ENCODE measurements at regions not wholly inside any gene's neighbourhood (a gene's known extent, or its start where the extent isn't known, plus 50 kb on each side); places are given as distances from the start of the nearest gene placed in this dataset.
"Not testable (repeated sequence)": the region's sequence is repeated elsewhere in the genome, so short reads cannot be mapped to it uniquely, and the experiment has no call there.

DNA sequence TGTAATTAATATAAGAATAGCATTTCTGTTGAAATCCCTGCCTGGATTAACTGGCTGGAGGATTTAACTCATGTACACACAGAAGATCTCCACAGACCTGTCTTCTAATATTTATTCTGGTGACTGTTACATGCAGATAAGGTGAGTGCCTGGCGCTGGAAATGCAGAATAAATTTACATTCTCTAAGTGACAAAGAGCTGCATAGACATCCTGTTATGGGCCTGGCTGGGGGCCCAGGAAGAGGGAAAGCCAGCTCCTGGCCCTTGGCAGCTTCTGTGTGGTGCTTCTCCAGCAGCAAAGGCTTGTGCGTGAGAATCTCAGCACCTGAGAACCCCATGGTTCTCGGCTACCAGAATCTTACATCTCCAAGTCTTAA is 446.6 kb downstream of the PTPRU start:
- DNase-seq = no peak

DNA sequence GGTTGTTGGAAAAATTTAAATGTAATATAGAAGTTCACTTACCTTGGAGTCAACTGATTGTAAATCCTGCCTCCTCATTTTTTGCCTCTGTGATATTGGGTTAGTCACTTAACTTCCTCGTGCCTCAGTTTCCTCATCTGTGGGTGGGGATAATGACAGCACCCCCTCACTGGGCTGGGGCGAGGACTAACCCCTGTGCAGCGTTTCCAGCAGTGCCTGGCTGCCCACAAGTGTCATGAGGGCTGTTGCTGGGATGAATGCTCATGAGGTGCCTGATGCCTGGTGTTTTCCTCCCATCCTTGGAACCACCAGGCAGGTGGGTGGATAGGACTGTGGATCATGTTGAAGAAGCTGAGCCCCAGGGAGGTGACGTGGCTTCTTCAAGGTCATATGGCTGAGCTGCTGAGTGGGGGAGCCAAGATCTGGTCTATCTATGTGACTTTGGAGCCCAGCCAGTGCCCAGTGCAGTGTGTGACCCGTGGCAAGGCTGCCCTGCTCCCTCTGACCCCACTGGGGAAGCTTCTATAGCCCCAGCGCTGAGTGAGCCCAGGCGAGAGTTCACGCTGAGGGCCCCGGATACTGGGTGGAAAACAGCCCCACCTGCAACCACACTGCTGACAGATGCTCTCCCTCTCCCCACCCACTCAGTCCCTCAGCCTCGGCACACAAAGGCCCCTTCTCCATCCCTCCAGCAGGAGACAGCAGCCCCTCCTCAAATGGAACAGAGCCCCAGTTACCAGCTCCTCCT is 446.0 kb downstream of the PTPRU start:
- no peak for DNase-seq

DNA sequence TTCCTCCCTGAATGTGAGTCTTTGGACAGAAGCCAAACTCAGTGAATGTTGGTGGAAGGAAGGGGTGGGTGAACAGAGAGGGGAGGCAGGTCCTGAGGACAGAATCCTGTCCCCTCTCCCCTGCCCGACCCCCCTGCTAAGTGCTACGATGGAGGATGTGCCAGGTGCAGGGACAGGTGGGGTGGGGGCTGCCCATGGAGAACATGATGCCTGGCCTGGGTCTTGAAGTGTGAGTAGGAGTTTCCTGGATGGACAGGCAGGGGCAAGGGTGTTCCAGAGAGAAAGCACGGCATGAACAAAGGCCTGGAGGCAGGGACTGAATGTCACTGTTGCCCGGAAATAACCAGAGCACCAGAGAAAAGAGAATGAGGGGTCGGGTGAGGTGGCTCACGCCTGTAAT is 445.1 kb downstream of the PTPRU start:
- DNase-seq = not testable (repeated sequence)

DNA sequence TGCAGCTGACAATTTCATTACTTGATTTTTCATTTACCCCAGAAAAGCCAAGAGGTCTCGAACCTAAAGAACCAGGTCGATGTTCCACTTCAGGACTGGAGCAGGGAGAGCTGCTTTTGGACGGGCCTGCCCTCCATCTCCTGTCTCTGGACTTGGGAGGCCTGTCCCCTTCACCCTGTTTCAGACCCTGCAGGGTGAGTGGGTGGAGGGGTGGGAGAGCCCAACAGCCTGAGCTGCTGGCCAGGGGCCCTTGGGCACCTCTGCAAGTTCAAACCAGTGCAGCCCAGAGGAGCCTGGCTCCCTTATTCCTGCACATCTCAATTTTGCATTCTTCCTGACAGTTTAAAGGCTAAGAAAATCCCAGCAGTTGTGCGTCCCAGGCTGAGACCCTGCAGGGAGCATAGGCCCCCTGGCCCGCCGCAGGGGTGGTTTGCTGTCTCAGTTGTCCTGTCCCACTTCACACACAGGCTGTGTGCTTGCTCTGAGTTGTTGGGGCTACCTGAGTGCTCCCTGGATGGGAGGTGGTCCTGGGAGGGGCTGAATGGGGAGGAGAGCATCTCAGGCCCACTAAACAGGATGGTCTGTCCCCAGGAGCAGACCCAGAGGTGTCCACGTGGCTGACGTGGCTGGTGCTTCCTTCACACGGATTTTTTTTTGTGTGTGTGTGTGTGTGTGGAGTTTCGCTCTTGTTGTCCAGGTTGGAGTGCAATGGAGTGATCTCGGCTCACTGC is 443.7 kb downstream of the PTPRU start:
- DNase-seq = no peak

DNA sequence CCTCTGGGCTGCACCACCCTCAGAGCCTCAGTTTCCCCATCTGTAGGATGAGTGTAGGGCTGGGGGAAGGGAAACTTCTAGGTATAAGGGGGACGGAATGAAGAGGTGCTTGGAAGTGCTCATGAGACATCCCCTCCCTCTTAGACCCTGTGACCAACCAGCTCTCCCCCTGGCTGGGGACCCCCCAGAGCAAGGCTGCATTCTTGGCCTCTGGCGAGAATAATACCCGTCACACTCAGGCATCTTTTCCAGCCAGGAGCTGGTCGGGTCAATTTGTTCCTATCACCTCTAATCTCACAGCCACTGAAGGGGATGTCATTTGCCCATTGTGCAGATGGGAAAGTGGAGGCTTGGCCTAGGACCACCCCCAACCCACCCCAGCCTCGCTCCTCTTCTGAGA is 443.0 kb downstream of the PTPRU start:
- no peak for DNase-seq

DNA sequence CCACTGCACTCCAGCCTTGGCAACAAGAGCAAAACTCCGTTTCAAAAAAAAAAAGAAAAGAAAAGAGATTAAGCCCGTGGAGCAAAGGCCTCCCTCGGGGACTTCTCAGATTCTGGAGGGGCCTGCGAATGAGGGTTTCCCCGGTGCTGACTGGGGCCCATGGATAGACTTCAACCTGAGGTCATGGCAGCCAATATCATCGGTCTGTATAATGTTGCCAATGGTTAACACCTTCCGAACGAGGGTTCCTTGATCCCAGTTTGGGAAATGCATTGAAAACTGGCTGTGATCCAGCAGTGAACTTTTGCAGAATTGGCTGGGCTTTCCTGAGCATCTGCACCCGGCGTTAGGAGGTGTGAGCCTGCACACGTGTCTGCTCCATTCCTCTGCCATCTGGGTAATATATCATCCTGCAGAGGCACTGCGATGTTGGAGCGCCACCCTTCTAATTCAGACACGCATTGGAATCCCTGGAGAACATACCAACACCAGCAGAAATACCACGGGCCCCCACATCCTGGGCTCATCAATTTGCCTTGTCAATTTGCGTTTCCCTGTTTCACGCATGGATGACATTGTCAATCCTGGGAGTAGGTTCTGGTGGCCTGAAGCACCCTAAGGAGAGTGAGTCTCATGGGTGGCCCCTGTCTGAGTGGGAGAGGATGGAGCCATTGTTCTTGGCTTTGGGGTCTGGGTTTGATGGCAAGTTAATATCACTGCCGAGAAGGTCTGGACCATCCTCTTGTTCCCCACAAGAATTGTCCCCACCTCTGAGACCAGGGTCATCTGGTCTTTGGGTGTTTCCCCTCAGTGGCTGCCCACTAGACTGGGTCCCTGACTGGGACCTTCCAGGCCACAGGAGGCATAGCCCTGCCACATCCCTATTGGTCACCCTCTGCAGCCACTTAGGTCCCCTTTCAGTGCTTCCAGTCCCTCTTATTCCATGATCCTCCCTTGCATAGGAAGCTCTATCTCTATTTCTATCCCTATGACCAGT is 441.0 kb downstream of the PTPRU start:
- DNase-seq = no peak

DNA sequence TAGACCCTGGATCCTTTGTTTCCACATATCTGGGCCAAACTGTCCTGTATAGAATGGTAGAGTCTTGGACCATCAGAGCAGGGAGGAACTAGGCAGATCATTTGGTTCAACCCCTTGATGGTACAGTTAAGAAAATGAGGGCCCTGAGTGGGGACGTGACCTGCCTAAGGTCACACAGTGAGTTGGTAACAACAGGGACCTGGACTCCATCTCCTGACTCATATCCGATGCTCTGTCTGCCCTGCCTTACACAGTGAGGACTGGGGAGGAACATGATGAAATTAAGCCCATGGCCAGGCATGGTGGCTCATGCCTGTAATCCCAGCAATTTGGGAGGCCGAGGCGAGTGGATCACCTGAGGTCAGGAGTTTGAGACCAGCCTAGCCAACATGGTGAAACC is 440.2 kb downstream of the PTPRU start:
- DNase-seq = no peak

DNA sequence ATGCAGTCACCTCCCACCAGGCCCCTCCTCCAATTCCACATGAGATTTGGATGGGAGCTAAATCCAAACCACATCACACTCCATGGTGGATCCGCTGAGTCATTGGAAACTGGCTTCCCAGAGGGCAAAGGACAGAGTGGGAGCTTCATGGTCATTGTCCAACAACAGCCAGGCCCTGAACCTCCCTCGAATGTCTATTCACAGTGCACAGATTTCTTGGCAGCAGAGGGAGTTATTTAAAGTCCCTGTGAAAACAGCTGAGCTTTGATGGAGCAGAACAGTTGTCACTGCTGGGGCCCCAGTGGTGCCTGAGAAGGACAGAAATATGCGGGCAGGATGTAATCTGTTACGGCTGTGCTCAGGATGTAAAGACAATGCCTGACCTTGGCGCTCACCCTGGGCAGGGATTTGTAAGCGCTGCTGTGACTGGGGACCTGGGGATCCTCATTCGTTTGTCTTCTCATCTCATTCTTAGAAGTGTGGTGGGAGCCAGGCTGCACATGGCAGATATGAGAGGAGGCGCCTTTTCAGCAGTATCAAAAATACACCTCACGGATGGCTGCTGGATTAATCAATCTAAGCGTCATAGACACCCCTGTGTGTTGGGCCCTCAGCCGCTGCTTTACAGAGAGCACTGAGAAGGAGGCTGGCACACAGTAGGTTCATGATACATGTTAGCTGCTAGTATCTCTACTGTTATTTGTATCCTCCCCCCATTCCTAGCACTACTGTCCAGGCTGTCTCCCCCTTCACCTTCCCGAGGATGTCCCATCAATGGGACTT is 439.4 kb downstream of the PTPRU start:
- DNase-seq = no peak

DNA sequence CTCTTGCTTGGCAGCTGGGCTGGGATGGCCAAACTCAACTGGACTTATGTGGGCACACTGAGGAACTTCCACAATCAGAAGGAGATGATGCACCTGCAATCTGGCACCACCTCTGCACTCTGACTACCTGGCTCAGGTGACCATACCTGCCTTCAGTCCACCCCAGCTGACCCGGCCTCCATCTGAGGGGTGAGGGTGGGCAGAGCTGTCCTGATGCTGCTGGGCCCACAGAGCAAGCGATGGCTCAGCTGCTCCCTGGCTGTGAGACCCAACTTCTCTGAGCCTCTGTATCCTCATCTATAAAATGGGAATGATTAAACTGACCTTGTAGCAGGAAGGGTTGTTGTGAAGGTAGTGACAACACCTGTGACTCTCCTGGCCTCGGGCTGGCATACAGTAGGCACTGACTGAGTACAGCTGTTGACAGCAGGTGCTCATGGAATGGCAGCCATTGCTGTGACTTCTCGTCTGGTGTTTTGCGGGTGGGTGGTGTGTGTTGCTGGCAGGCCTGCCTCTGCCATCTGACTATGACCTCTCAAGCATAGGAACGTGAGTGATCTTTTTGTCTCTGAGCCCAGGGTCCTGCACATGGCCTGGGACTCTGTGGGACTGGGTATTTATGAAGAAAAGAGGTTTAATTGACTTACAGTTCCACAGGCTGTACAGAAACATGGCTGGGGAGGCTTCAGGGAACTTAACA is 438.5 kb downstream of the PTPRU start:
- no peak for DNase-seq

DNA sequence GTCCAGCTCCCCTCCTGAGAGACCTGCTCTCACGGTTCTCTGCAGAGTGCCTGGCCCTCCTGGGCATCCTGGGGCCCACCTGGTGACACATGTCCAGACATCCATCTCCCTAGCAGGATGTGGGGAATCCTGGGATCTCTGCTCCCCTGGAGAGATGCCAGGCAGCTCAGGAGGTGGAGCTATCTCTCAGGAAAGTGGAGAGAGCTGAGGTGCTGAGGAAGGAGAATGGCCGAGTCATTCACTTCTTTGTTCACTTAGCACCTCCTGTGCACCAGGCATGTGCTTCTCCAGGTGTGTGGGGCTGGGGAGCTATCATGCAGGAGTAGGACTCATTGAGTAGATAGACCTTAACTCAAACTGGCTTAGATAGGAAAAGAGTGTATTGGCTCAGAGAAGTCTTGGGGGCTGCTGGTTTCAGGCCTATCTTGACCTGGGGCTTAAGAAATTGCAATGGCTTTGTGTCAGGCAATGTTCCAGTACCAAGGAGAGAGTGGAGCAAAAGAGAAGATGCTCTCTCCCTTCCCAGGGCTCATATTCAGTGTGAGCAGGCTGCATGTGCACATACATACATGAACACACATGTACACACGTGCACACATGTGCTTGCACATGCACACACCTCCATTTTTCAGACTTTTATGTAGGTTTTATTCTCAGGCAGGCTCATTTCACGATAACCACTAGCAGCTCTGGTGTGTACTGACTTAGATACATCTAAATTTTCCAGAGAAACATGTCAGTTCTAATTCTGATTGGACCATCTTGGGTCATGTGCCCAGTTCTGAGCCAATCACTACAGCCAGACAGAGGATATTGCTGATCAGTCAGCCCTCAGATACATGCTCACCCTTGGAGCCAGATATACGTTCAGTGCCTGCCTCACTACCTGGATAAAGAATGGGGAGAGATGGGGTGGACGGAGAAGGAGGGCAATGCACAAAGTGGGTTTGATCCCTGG is 437.6 kb downstream of the PTPRU start:
- DNase-seq = no peak

DNA sequence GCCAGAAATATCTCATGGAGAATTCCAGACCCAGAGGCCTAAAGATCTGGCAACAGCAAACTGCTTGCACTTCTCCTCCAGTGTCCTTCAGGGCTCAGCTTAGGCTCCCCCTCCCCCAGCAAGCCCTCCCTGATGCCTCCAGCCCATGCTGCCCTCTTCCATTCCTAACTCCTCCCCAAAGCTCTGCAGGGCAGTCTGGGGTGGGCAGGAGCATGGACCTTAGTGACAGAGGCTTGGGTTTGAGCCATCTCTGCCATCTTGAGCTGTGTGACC is 436.8 kb downstream of the PTPRU start:
- DNase-seq = no peak

DNA sequence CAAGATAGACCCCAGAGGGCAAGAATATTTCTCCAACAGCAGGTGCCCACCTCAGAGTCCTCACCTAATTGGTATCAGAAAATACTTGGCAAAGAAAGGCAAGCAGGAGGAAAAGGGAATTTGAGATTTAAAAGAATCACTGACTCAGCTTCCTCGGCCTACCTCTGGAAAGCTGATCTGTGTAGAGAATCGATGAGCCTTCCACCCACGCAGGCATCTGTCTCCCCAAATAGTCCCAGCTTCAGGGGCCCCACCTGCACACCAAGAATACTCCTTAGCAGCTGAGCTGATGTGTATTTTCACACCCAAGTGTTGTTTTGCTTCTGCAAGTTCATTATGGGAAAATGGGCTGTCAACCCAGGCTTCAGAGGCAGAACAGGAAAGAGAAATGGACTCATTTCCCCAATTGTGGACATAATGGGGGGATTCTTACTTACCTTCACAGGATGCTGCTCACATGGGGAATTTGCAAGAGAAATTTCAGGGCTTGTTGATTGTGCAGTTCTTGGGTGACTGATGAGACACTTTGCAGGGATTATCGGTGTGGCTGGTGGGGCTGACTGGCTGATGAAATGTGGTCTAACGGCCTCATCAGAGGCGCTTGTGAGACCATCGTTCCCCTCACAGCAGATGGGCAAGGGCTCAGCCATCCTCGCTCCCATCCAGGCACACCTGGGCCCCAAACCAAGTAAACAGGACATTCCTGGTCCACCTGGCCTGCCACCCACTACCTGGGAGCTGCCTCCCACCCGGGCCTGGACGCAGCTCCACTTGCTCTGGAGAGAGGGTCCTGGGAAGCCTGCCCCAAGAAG is 436.3 kb downstream of the PTPRU start:
- no peak for DNase-seq

DNA sequence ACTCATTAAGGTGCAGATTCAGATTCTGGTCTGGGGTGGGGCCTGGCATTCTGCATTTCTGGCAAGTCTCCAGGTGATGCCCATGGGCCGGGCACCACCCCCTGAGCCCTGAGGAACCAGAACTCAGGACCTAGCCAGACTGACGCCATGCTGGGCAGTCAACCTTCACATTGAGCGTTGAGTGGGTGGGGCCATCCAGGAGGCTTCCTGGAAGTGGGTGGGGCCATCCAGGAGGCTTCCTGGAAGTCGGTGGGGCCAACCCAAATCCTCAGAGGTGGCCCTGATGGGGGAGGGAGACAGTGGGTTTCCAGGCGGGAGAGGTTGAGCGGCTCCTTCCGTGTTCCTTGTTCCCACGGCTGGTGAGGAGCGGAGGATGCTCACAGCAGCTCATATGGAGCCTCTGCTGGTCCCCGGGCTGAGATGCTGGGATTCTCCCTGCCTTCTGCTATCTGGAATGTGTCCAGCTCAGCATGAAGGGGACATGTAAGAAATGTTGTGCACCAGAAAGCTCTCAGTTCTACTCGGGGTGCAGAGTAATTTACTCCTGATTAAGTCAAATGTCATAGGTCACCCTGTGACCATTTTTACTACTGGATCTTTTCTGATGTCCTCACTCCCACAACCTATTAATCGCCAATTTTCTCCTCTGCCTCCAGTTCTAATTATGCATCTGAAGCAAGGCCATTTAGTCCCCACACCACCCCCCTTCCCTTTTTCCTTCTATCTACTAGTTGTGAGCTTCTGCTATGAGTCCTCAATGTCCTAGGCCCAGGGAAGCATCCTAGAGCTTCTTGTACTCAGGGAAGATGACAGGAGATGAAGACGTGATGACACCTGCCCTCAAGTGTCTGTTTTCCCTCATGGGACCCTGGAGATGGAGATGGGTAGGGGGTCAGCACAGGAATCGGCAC is 435.4 kb downstream of the PTPRU start:
- no peak for DNase-seq

DNA sequence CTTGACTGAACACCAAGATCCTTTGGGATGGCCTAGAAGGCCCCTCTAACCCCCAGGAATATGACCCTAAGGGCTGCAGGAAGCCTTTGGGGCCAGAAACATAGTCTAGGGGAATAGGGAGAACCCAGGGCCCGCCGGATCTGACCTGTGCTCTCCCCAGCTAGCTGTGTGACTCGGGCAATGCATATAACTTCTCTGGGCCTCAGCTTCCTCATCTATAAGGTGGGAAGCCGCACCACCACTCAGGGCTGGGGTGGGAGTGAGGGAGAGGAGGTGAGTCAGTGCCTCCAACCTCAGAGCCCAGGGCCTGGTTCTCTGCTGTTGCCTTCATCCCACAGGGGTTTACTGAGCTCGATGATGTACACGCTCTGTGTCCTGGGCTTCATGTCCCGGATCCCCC is 434.4 kb downstream of the PTPRU start:
- no peak for DNase-seq

DNA sequence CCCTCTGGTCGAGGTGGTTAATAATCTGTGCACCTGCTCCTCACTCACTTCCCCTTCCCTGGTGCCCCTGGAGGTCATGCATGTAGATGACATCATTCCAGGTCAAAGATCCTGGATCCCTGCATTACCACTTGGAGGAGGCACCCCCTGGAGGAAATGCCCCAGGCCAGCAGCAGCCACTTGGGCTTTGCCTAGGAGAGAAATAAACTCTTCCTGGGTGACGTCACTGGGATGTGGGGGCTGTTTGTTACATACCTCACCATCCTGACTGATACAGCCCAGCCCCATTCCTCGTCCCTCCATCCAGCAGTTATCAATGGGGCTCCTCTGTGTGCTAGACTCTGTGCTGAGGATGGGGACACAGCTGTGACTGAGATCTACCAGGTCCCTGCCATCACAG is 433.6 kb downstream of the PTPRU start:
- DNase-seq = no peak

DNA sequence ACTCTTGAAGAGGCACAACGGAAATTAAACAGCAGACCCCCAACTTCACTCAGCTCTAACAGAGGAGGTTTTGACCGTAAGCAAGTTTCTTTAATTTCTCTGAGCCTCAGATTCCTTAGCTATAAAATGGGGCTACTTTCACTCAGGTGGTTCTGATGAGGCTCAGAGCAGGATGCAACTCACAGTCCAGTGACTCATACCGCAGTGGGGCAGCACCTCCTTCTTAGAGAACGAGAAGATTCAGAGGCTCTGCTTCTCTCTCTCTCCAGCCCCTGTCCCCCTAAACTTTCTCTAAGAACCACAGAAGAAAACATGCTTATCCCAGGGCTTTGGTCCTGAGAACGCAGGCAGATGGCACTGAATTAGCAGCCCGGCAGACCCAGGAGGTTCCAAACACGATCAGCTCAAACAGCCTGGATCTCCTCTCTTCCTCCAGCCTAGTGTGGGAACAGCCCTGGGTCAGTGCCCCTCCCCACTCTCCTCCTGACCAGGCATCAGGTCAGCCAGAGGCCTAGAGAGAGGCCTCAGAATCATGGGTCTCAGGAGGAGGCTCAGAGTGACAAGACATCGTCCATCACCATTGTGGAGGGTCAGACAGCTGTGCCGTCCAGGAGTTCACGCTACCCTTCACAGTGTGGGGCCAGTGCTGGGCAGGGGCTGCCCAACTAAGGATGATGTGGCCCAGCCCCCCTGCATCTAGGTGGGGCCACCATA is 433.0 kb downstream of the PTPRU start:
- no peak for DNase-seq

DNA sequence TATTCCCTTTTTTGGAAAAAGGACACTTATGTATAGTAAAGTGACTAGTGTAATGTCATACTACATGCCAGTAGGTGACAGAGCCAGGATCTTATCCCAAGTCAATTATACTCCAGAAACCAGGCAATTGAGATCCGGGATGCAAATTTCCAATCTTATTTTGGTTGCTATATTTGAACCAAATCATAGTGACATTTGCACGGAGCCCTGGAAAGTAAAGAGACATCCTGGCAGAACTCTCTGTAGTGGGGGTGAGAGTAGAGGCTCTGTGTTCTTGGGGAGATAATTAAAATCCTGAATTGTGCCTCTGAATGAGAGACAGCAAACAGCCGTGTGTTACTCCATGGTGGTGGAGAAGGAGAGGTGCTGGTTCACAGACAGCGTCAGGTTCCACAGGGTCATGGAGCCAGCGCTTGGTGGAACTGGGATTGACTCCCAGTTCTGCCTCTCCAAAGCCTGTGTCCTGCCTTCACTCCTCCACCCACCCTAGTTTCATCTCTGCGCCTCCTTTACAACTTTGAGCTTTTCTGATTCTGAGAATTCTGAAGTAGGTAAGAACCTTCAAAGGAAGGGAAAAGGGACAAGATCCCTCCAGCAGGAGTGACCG is 432.3 kb downstream of the PTPRU start:
- no peak for DNase-seq

DNA sequence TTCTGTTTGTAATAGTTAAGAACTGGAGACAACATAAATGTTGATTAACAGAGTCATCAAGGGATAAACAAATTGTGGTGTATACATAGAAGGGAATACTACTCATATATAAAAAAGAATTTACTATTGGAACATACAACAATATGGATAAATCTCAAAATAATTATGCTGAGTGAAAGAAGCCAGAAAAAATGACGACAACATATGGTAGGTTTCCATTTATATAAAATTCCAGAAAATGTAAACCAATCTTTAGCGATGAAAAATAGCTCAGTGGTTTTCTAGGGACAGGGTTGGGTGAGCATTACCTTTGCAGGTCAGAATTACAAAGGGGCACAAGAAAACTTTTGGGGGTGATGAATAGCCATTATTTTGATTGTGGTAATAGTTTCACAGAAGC is 431.6 kb downstream of the PTPRU start:
- no peak for DNase-seq

Data from NCI-H187 (cell line).